ENCODE measurements at regions not wholly inside any gene's neighbourhood (a gene's known extent, or its start where the extent isn't known, plus 50 kb on each side); places are given as distances from the start of the nearest gene placed in this dataset.

- TF ChIP-seq CTCF (IDR thresholded peaks at IDR 0.05) (no peak), POLR2A (IDR thresholded peaks at IDR 0.05) (no peak)
Measured at GRCh38 chr4:180596888-180597483, 1646.2 kb upstream of the TENM3 start.

Measured in heart left ventricle (tissue), 13 donors.